ENCODE measurements at regions not wholly inside any gene's neighbourhood (a gene's known extent, or its start where the extent isn't known, plus 50 kb on each side); places are given as distances from the start of the nearest gene placed in this dataset.

GRCh38 chr10:33039181-33039580 is 81.2 kb upstream of the ITGB1 start:
- ChIA-PET CTCF (interaction anchor here (1.8 kb wide), 1 partner anchor 15 kb away, joined by 7 read pairs; no protein-coding TSS in a partner anchor), POLR2A (no interaction called here)
- Histone ChIP-seq H4K20me1 (replicated peaks; ENCODE audit: control insufficient read depth, extremely low read depth, insufficient read depth, low read length) (no peaks in the 10 kb centered on the region), H3K4me2 (ENCODE audit: insufficient read depth, low read length) (no peak overlapping the region), H3K9me1 (replicated peaks; ENCODE audit: control insufficient read depth, extremely low read depth, insufficient read depth, low read length) (no peaks in the 10 kb centered on the region), H3K9me3 (replicated peaks; ENCODE audit: control insufficient read depth, insufficient read depth, low read length) (no peaks in the 10 kb centered on the region), H2AFZ (ENCODE audit: low read depth, low read length) (no peak overlapping the region), H3K4me1 (ENCODE audit: control insufficient read depth, extremely low read depth, insufficient read depth, low read length) (no peaks in the 10 kb centered on the region), H3K36me3 (ENCODE audit: control insufficient read depth in 2 of 2, extremely low read depth in 1 of 2, insufficient read depth in 2 of 2, low read length in 2 of 2) (no peaks in the 10 kb centered on the region), H3K9ac (replicated peaks; ENCODE audit: extremely low read depth, insufficient read depth, low read length) (no peak overlapping the region), H3K79me2 (ENCODE audit: control insufficient read depth, insufficient read depth, low read length) (no peaks in the 10 kb centered on the region), H3K4me3 (replicated peaks in 1 of 3; ENCODE audit: insufficient read depth in 1 of 3, low read depth in 1 of 3, low read length in 3 of 3) (no peak overlapping the region), H3K27ac (ENCODE audit: insufficient read depth, low read depth, low read length) (no peak overlapping the region), H3K27me3 (ENCODE audit: control insufficient read depth in 2 of 2, insufficient read depth in 2 of 2, low read length in 2 of 2) (no peaks in the 10 kb centered on the region)
- no peak for DNase-seq (ENCODE audit: low read depth, low spot score)
- dilution Hi-C loops (cut with MboI; ENCODE audit: extremely low pct_ligation_motif_present, low sequenced_read_pairs) (no loop called here), intact Hi-C loops (cut with micrococcal nuclease) (no loop called here)
- BruUV-seq (replicated peaks) = no TSS peak
- TF ChIP-seq POLR2AphosphoS5 (IDR thresholded peaks at IDR 0.05; ENCODE audit: insufficient read depth, low read depth, low read length) (no peak), GATA2 (IDR thresholded peaks at IDR 0.05; ENCODE audit: insufficient read depth, insufficient read length, low read depth, low read length) (no peak), MAX (IDR thresholded peaks at IDR 0.05; ENCODE audit: insufficient read depth, insufficient read length) (no peak), POLR2A (IDR thresholded peaks at IDR 0.05; ENCODE audit: low read depth, low read length) (no peak), CTCF (IDR thresholded peaks at IDR 0.05; ENCODE audit: extremely low read depth in 1 of 2, insufficient read depth in 1 of 2, low read depth in 1 of 2, low read length in 2 of 2) (no peak), MYC (IDR thresholded peaks at IDR 0.05; ENCODE audit: low read depth, low read length) (no peak), EZH2 (IDR thresholded peaks at IDR 0.05; ENCODE audit: borderline replicate concordance, low read depth, low read length, severe bottlenecking) (no peak), JUN (IDR thresholded peaks at IDR 0.05; ENCODE audit: borderline replicate concordance, insufficient read depth, insufficient read length, low read depth) (no peak), FOS (IDR thresholded peaks at IDR 0.05; ENCODE audit: borderline replicate concordance, insufficient read depth, low read length) (no peak)
- FAIRE-seq = no peak

Data from endothelial cell of umbilical vein (primary cell).